NCI-H526 (cell line): ENCODE measurements at regions not wholly inside any gene's neighbourhood (a gene's known extent, or its start where the extent isn't known, plus 50 kb on each side); places are given as distances from the start of the nearest gene placed in this dataset.
A peak's percentile ranks its signal among the peaks of the same experiment; 100 is the strongest.

Experiments
- DNase-seq, 2 experiments: peaks; one replicate each; lab custom pipeline; 2025; lab: John Stamatoyannopoulos, UW

GRCh38 chr1:67948151-67949080 is 102.0 kb downstream of the DIRAS3 start:
- DNase-seq, result no peak

- no peak for DNase-seq
These were observed 103.3 kb downstream of the DIRAS3 start for GRCh38 chr1:67947114-67947513.

GRCh38 chr1:67945733-67946374 is 104.6 kb downstream of the DIRAS3 start:
- peak; percentile 44 to 50 for DNase-seq

GRCh38 chr1:67942274-67942673 is 108.2 kb downstream of the DIRAS3 start:
- DNase-seq, result no peak

GRCh38 chr1:67941746-67942145 is 108.5 kb upstream of the GNG12 start:
- DNase-seq, result no peak

- DNase-seq, result no peak
These were observed 107.9 kb upstream of the GNG12 start for GRCh38 chr1:67941155-67941554.

- DNase-seq, result no peak
These were observed 106.7 kb upstream of the GNG12 start for GRCh38 chr1:67939942-67940341.

- no peak for DNase-seq
These were observed 106.0 kb upstream of the GNG12 start for GRCh38 chr1:67939186-67939743.

GRCh38 chr1:67937651-67938050 is 104.4 kb upstream of the GNG12 start:
- DNase-seq, result no peak

GRCh38 chr1:67937010-67937409 is 103.7 kb upstream of the GNG12 start:
- no peak for DNase-seq

- DNase-seq, result no peak
These were observed 102.3 kb upstream of the GNG12 start for GRCh38 chr1:67935560-67935959.

GRCh38 chr1:67931198-67931597 is 97.9 kb upstream of the GNG12 start:
- no peak for DNase-seq

- DNase-seq, result no peak
These were observed 89.8 kb upstream of the GNG12 start for GRCh38 chr1:67923074-67923473.

GRCh38 chr1:67921725-67922489 is 88.6 kb upstream of the GNG12 start:
- DNase-seq, result no peak

GRCh38 chr1:67919274-67920072 is 86.2 kb upstream of the GNG12 start:
- DNase-seq, result no peak

GRCh38 chr1:67918067-67918466 is 84.8 kb upstream of the GNG12 start:
- no peak for DNase-seq

GRCh38 chr1:67917006-67917405 is 83.7 kb upstream of the GNG12 start:
- DNase-seq, result no peak

GRCh38 chr1:67916140-67916886 is 83.0 kb upstream of the GNG12 start:
- no peak for DNase-seq

GRCh38 chr1:67909776-67910175 is 76.5 kb upstream of the GNG12 start:
- DNase-seq, result no peak

- no peak for DNase-seq
These were observed 75.1 kb upstream of the GNG12 start for GRCh38 chr1:67908250-67908936.
